ENCODE measurements at regions not wholly inside any gene's neighbourhood (a gene's known extent, or its start where the extent isn't known, plus 50 kb on each side); places are given as distances from the start of the nearest gene placed in this dataset.

DNA sequence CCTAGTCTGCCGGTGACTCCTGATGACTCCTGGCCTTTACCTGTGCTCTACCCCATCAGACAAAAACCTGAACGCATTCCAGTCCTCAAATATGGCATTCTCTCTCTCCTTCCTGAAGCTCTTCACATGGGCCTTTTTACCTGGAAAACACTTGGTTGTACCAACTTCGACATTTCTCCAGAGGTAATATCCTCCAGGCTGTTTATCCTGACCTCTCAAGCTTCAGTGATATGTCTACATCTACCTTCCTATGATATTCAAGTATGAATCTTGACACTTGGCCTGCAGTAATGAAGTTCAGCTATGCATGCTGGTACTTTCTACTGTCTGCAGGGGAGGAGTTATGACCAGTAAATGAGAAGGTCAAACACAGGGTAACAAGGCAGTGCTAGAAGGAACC lies 901.8 kb downstream of the VRK1 start:
- Mint-ChIP-seq H3K4me1 (peaks cover 17% of the 10 kb centered on the region), H3K4me3 (no peak overlapping the region), H3K36me3 (peaks cover 20% of the 10 kb centered on the region), H3K9me3 (peaks cover 54% of the 10 kb centered on the region), H3K27me3 (ENCODE audit: low read depth) (no peaks in the 10 kb centered on the region), H3K27ac (no peak overlapping the region)
- ChIA-PET POLR2A (no interaction called here), CTCF (no interaction called here)
- ATAC-seq (no peak), DNase-seq (ENCODE audit: low spot score) (no peak)
- TF ChIP-seq, protein P1, sequence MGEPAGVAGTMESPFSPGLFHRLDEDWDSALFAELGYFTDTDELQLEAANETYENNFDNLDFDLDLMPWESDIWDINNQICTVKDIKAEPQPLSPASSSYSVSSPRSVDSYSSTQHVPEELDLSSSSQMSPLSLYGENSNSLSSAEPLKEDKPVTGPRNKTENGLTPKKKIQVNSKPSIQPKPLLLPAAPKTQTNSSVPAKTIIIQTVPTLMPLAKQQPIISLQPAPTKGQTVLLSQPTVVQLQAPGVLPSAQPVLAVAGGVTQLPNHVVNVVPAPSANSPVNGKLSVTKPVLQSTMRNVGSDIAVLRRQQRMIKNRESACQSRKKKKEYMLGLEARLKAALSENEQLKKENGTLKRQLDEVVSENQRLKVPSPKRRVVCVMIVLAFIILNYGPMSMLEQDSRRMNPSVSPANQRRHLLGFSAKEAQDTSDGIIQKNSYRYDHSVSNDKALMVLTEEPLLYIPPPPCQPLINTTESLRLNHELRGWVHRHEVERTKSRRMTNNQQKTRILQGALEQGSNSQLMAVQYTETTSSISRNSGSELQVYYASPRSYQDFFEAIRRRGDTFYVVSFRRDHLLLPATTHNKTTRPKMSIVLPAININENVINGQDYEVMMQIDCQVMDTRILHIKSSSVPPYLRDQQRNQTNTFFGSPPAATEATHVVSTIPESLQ (CRISPR knock-in tag; IDR thresholded peaks at IDR 0.05) = no peak
- TF ChIP-seq GRHL2 (CRISPR knock-in tag; IDR thresholded peaks at IDR 0.05; ENCODE audit: insufficient replicate concordance, severe bottlenecking) (no peak), SMAD4 (CRISPR knock-in tag; IDR thresholded peaks at IDR 0.05) (no peak), RORB (CRISPR knock-in tag; IDR thresholded peaks at IDR 0.05) (no peak), ZNF219 (CRISPR knock-in tag; IDR thresholded peaks at IDR 0.05; ENCODE audit: borderline replicate concordance) (no peak), CREM (CRISPR knock-in tag; IDR thresholded peaks at IDR 0.05) (no peak), ZNF232 (CRISPR knock-in tag; IDR thresholded peaks at IDR 0.05) (no peak), ZNF423 (CRISPR knock-in tag; IDR thresholded peaks at IDR 0.05) (no peak), KAT7 (CRISPR knock-in tag; IDR thresholded peaks at IDR 0.05; ENCODE audit: borderline replicate concordance) (no peak)
- TF ChIP-seq, protein P2, sequence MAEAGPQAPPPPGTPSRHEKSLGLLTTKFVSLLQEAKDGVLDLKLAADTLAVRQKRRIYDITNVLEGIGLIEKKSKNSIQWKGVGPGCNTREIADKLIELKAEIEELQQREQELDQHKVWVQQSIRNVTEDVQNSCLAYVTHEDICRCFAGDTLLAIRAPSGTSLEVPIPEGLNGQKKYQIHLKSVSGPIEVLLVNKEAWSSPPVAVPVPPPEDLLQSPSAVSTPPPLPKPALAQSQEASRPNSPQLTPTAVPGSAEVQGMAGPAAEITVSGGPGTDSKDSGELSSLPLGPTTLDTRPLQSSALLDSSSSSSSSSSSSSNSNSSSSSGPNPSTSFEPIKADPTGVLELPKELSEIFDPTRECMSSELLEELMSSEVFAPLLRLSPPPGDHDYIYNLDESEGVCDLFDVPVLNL (CRISPR knock-in tag; IDR thresholded peaks at IDR 0.05; ENCODE audit: borderline replicate concordance, low read depth) = no peak
- TF ChIP-seq, protein P3, sequence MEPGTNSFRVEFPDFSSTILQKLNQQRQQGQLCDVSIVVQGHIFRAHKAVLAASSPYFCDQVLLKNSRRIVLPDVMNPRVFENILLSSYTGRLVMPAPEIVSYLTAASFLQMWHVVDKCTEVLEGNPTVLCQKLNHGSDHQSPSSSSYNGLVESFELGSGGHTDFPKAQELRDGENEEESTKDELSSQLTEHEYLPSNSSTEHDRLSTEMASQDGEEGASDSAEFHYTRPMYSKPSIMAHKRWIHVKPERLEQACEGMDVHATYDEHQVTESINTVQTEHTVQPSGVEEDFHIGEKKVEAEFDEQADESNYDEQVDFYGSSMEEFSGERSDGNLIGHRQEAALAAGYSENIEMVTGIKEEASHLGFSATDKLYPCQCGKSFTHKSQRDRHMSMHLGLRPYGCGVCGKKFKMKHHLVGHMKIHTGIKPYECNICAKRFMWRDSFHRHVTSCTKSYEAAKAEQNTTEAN (CRISPR knock-in tag; IDR thresholded peaks at IDR 0.05) = no peak
- TF ChIP-seq, protein P4, sequence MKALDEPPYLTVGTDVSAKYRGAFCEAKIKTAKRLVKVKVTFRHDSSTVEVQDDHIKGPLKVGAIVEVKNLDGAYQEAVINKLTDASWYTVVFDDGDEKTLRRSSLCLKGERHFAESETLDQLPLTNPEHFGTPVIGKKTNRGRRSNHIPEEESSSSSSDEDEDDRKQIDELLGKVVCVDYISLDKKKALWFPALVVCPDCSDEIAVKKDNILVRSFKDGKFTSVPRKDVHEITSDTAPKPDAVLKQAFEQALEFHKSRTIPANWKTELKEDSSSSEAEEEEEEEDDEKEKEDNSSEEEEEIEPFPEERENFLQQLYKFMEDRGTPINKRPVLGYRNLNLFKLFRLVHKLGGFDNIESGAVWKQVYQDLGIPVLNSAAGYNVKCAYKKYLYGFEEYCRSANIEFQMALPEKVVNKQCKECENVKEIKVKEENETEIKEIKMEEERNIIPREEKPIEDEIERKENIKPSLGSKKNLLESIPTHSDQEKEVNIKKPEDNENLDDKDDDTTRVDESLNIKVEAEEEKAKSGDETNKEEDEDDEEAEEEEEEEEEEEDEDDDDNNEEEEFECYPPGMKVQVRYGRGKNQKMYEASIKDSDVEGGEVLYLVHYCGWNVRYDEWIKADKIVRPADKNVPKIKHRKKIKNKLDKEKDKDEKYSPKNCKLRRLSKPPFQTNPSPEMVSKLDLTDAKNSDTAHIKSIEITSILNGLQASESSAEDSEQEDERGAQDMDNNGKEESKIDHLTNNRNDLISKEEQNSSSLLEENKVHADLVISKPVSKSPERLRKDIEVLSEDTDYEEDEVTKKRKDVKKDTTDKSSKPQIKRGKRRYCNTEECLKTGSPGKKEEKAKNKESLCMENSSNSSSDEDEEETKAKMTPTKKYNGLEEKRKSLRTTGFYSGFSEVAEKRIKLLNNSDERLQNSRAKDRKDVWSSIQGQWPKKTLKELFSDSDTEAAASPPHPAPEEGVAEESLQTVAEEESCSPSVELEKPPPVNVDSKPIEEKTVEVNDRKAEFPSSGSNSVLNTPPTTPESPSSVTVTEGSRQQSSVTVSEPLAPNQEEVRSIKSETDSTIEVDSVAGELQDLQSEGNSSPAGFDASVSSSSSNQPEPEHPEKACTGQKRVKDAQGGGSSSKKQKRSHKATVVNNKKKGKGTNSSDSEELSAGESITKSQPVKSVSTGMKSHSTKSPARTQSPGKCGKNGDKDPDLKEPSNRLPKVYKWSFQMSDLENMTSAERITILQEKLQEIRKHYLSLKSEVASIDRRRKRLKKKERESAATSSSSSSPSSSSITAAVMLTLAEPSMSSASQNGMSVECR (CRISPR knock-in tag; IDR thresholded peaks at IDR 0.05; ENCODE audit: borderline replicate concordance) = no peak
- TF ChIP-seq, protein P5, sequence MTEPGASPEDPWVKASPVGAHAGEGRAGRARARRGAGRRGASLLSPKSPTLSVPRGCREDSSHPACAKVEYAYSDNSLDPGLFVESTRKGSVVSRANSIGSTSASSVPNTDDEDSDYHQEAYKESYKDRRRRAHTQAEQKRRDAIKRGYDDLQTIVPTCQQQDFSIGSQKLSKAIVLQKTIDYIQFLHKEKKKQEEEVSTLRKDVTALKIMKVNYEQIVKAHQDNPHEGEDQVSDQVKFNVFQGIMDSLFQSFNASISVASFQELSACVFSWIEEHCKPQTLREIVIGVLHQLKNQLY (CRISPR knock-in tag; IDR thresholded peaks at IDR 0.05) = no peak
- TF ChIP-seq, protein P6, sequence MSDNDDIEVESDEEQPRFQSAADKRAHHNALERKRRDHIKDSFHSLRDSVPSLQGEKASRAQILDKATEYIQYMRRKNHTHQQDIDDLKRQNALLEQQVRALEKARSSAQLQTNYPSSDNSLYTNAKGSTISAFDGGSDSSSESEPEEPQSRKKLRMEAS (CRISPR knock-in tag; IDR thresholded peaks at IDR 0.05) = no peak
- TF ChIP-seq, protein P7, sequence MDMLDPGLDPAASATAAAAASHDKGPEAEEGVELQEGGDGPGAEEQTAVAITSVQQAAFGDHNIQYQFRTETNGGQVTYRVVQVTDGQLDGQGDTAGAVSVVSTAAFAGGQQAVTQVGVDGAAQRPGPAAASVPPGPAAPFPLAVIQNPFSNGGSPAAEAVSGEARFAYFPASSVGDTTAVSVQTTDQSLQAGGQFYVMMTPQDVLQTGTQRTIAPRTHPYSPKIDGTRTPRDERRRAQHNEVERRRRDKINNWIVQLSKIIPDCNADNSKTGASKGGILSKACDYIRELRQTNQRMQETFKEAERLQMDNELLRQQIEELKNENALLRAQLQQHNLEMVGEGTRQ (CRISPR knock-in tag; IDR thresholded peaks at IDR 0.05) = no peak

Data from WTC11 (cell line).